HG03064 (cell line): ENCODE measurements at regions not wholly inside any gene's neighbourhood (a gene's known extent, or its start where the extent isn't known, plus 50 kb on each side); places are given as distances from the start of the nearest gene placed in this dataset.

Source experiments
- ATAC-seq: cut with Tn5 transposase; IDR thresholded peaks from one replicate; pipeline ENCODE4 v1.9.1; 2021; ENCODE audit warnings: low read depth; ENCODE audit not compliant: unreplicated experiment

DNA sequence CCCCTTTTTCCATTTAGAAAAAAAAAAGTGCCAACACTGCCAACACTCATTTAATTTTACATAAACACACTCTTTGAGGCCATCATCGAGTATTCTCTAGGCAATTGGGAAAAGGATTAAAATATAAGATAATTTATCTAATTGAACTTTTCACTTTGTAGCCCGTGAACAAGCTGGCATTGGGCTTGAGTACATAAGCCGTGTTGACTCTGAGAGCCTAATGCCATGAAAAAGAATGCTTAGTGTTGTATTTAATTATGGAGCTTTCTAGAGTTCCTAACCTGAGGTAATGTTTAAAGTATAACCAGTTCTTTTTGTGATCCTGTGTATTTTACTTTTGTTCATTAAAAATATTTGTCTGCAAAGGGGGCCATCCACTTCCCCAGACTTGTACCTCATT is 193.8 kb downstream of the LYPLAL1 start:
- ATAC-seq: no peak

DNA sequence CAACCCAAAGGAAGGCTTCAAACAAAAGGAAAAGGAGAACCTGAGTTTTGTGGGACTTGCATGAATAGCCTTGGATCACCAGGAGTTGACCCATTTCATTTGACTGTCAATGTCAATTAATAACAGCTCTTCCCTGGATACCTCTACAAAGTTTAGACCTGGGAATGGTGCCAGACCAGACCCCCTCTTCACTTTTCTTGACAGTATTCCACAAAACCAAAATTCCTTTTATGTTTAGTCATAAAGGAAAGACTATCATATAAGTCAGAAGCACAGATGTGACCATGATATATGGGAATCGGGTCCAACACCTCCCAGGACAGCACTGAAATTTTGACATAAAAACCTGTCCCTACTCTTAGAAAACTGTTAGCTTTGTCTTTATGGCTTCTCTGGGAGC is 191.8 kb downstream of the LYPLAL1 start:
- ATAC-seq: no peak

DNA sequence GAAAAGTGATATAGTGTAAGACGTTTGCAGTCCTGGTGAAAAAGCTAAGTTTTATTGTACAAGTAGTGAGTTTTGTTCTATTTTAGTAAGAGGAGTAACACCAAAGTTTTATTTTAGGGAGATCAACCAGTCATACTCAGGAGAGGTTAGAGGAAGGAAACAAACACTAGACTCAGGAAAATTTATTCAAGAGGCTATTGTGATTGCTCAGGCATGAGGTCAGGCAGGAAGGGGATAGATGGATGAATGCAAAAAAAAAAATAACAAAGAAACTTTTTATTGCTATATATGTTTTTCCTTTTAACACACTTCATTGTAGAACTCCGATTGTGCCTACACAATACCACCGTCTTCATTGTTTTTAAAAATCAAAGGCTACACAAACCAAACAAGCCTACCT is 189.0 kb downstream of the LYPLAL1 start:
- no peak for ATAC-seq

DNA sequence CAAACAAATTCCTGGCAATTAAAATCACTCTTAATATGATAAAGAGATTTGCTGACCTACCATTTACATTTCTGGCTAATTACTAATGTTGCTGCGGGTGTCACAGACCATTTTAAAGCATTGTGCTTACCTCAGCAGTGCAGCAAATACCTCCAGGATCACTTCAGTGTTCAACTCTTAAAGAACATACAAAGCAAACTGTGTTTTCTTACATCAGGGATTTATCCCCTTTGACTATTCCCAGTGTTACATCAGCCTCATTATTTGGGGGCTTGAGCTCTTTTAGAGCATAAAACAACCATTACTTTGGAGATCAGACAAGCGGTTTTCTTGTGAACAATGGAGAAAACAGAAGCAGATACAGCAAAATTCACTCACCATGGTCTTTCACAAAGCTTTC is 185.4 kb downstream of the LYPLAL1 start:
- no peak for ATAC-seq

DNA sequence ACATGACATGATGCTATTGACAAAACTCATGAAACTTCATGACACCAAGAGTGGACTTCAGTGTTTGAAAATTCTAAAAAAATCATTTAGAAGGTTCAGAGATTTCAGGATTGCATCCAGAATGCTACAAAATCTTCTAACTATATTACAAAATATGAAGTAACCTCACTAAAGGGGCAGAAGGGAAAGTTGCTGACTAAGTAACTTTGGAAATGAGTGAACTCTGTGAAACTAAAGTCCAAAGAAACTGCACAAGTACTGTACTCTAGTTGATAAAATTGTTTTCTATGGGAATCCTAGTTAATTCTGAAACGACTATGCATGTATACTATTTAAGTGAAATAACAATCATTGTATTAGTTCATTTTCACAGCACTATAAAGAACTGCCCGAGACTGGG is 184.4 kb downstream of the LYPLAL1 start:
- no peak for ATAC-seq

DNA sequence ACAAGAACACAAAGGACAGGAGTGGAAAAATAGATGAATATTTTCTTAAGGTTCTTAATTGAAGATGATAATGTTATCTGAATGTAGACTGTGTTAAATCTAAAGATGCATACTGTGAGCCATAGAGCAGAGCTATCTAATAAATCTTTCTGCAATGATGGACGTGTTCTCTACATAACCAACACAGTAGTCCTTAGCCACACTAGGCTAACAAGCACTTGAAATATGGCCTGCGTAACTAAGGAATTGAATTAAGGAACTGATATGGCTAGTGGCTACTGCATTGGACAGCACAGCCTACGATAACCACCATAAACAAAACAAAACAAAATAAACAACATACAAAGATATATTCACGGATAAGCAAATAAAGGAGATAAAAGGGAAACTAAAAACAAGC is 181.3 kb downstream of the LYPLAL1 start:
- no peak for ATAC-seq

DNA sequence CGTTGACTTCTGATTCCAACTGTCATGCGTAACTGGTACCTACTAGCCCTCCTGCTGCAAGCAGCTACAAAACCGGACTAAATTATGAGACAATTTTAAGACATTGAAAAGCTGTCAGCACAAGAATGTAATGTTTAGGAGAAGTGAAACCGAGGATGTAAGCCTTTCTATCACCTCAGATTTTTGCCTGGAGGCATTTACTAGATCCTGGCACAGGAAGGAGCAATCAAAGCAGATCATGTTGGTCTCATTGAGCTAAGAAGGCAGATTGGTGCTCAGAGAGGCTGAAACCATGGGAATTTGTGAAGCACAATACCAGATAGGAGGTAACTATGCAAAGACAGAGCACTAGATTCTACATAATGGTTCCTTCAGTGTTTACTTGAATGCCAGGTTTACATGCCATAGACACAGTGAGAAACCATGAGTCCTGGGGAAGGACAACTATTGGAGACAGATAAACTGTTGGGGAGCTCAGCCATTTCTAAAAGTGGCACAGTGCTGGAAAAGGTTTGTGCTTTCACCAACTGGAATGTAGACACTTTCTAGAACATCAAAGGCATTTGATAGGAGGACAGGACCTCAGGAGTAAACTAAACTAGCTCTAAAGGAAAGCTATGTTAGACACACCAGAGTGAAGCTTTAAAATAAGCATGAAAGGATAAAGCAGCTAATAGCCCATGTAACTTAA is 179.4 kb downstream of the LYPLAL1 start:
- no peak for ATAC-seq

DNA sequence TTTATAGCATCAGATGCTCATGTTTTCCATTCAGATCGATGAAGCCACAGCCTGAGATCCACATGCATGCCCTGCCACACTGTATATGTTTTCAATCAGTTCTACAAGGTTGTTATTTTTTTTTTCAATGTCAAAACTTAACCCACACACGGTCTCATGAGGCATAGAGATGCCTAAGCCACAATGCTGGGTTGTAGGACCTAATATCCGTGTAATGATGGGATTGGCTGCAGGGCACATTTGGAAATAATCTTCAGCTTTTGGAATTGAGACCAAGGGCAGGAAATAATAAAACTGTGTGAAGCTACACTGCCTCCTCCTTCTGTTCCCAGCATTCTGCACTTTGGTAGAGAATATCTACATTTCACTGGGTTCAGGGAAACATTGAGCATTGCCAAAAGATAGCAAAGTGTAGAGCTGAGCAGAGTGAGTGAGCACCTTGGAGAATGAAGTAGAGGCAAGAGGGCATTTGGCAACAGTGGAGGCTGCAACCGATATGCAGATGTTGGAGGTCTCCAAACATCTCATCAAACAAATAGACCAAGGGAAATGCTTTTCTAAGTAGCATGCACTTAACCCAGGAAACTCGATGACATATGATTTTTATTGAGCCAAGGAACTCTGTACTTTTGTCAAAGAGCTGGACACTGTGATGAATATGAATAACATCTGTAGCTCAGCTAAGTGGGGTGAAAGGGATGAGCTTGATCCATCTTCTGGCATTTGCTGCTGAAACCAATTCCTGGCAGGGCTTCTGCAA is 176.7 kb downstream of the LYPLAL1 start:
- ATAC-seq: no peak

DNA sequence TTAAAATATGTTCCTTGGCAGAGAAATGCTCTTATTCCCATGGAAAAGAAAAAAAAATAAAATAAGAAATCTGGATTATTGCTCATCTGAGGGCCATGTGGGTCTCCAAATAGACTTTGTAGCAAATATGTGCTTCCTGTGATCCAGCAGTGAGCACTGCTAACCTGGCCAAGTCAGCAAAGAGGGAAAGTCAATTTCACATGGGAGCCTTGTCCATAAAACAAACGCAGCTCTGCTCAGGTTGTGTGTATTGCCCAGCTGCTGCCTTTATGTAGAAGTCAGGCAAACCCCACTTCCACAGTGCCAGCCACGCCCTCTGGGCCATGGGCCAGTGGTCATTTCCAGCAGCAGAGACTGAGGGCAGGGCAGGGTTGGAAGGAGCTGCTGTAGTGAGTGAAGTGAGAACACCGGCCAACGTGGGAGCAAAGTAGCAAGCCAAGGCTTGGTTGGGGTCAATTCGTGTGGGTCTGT is 174.3 kb downstream of the LYPLAL1 start:
- ATAC-seq: no peak

DNA sequence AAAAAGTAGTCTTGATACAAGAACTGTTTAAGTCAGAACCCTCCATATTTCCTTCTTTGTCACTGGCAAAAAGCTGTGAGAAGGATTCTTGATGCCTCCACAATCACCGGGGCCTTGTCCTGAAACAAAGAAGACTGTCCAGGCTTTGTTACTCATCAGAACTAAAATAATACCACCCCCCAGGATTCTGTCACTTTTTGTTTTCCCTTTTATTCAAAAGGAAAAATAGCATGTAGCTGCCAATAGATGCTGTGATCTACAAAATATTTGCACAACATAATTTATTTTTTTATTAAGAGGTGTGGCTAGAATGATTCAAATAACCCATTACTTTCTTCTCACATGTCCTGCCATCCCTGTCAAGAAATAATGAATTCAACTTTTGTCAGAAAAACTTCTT is 173.7 kb downstream of the LYPLAL1 start:
- no peak for ATAC-seq

DNA sequence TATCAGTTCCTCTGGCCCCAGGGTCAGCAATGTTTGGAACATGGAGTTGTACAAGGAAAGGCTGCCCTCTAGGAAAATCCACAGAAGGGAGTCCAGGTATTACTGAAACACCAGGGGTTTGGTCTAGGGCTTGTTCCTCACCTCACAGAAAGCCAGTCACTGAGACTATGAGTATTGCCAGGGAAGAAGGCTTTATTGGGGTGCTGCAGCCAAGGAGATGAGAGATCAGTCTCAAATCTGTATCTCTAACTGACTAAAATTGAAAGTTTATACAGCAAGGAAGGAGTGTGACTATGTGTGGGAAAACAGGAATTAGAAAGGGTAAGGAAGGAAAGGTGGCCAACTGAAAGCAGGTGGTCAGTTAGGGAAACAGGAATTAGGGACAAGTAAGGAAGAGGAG is 172.3 kb downstream of the LYPLAL1 start:
- ATAC-seq: no peak

DNA sequence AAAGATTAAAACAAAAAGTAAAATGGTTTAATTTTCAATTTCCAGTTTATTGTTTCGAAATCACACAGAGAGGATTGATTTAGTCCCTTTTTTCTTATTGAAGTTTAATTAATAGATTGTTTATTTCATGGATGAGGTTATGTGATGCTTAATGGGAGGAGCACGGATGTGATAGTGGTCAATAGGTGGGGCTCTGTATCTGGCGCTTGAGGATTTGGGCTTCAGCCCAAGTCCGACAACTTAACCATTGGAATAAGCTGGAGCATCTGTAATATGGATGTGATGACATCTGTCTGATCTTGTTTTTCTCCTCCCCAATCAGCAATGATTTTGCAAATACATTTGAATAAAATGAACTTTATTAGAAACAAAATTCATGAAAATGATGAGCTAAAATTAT is 169.2 kb downstream of the LYPLAL1 start:
- no peak for ATAC-seq

DNA sequence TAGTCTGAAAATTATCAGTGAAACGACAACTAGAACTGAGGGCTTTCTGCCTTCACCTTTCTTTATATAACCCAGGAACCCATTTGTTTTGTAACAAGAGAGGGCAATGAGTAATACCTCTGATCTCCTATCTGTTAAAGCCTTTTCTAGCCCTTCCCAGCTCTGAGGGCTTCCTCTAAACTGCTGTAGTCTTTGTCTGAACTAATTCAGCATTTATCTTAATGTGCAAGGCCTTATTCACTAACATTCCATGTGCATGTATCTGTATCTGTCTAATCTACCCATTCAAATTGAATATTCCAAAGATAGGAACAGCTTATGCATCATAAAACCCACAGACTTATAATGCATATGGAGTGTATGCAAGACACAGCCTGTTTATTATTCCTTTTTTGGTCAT is 167.1 kb downstream of the LYPLAL1 start:
- no peak for ATAC-seq

DNA sequence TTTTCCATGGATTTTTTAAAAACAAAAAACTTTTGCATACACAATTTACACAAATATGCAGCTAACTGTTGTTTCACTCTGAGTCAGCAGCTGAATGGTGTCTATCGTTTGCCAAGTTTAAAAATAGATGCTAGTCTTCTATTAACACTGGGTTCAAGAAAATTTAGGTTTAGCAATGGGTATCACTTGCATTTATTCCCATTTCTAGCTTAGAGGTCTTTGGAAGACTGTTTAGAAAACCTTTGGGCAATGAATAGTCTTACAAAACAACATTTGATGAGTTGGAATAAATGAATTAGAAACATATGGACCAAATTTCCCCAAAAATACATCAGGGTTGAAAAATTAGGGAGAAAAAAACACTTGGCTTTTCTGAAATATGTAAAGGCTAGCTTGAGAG is 165.8 kb downstream of the LYPLAL1 start:
- ATAC-seq: no peak

DNA sequence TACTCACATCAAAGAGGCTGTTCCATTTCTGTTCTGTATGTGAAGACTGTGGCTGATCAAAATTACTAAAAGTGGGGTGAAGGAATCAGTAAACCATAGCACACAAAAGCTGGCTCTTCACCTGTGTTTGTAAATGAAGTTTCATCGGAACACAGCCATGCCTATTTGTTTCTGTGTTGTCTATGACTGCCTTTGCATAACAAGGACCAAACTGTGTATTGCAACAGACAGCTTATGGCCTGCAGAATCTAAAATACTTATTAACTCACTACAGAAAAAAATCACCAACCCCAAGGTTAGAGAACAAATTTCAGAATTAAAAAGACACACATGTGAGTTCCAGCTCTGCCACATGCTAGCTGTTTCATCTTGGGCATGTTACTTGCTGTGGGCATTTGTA is 163.9 kb downstream of the LYPLAL1 start:
- no peak for ATAC-seq

DNA sequence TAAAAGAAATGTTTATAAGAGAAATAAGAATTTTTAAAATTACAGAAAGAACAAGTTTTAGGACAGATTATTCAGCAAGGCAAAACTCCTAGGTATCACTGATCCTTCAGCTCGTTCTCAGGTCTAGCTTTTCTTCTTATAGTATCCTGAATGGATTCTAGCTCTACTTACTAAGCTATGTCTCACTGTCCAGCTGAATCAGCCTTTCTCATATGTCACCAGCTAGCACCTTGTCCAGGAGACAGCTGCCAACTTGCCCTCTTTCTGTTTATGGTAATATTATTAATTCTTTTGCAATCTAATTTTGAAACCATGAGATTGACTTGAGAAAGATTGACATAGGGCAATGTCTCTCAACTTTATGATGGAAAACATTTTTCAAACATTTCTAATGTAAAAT is 159.9 kb downstream of the LYPLAL1 start:
- no peak for ATAC-seq

DNA sequence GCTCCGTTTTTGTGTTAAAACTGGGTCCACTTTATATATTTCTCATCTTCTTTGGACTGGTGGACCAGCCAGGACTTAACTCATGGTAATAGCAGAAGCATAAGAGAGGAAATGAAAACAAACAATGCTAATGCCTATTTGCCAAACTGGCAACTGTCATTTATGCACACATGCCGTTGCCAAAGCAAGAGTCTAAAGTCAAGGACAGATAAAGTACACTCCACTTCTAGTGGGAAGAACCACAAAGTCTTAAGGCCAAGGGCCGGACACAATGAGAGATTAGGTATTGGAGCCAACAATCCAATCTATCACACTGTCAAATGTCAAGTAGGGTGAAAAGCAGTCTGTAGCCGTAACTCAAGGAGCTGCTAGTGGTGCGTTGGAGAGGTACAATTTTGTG is 157.7 kb downstream of the LYPLAL1 start:
- ATAC-seq: no peak

DNA sequence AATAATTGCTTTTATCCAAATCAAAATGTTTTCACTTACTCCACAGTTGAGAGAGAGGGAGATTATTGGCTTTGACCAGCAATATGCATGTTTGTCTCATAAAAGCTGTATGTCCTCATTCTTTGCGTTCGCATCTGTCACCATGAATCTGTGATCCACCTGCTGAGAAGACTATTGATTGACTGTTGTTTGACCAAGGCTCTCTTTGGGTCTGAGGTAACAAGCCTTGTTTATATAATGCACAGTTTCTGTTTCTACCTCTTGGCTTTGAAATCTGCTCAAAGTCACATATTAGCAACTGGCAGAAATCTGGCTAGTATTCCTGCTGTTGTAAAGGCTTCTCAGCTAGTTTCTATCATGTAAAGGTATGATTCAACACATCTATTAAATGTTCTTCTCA is 157.0 kb downstream of the LYPLAL1 start:
- ATAC-seq: no peak

DNA sequence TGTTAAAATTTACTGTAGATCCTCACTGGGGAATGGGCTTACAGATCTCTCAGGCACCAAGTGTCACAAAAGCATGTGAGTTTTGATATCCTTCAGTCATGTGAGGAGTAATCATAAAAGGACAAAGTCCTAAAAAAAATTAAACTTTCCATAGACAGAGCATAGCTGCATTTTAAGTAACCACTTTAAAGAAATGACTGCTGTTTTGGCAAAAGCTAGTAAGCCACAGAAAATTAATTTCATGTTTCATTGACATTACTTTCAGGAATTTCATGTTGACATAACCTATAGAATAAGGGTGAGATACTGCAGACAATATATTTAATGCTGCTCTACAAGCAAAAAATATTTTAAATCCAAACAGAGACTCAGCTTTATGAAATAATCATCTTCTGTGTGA is 156.3 kb downstream of the LYPLAL1 start:
- no peak for ATAC-seq

DNA sequence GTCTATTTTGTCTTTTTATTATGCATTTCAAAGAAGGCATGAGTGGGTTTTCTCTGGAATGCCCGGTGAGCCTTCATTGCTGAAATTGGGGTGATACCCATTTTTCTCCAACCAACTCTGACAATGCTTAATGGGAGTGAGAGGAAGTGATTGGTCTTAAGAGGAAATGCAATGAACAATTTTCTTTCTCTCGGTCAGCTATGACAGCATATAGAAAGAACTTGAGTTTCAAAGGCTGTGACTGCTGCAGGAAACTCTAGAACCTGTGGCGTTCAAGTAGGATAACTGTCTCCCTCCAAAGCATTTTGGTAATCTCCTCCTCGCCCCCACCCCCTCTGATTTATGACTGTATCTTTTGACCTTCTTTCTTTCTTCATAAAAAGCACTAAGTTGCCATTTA is 155.9 kb downstream of the LYPLAL1 start:
- no peak for ATAC-seq

DNA sequence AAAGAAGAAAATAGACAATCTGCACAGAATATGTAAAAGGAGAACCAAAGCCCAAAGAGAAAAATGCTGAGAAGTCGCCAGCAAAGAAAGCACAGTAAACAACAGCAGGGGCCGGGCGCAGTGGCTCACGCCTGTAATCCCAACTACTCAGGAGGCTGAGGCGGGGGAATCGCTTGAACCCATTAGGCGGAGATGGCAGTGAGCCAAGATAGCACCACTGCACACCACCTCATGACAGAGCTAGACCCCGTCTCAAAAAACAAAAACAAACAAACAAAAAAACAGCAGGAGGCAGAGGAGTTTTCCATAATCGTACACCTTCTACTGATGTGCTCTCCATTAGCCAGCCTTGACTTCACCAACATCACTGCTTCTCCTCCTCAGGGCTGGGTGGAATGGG is 153.2 kb downstream of the LYPLAL1 start:
- no peak for ATAC-seq

DNA sequence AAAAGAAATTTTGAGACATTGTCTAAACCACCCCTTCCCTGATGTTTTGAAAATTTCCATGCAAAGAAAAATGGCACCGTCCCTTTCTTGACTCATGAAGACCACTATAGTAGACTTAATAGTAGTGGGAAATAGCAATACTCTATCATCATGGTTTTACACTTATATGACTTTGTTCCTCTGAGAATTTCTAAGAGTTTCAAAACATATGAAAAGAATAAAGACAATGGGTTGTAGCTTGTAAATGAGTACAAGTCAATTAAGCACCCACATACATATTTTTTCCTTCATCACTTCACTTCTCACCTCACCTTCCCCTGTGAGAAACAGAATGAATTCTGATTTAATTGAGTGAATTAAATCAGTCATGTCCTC is 151.7 kb downstream of the LYPLAL1 start:
- ATAC-seq: no peak
